GM20000 (cell line): ENCODE measurements at regions not wholly inside any gene's neighbourhood (a gene's known extent, or its start where the extent isn't known, plus 50 kb on each side); places are given as distances from the start of the nearest gene placed in this dataset.

Source experiments
- DNase-seq: peaks from one replicate; pipeline ENCODE4 v3.0.0; 2012; ENCODE audit warnings: low spot score
- TF ChIP-seq, protein P1 (sequence below): IDR thresholded peaks from 2 replicates; pipeline ENCODE4 v1.5.1; 2012; ENCODE audit warnings: mild to moderate bottlenecking, control low read depth; ENCODE audit errors: extremely low read depth, missing control alignments

DNA sequence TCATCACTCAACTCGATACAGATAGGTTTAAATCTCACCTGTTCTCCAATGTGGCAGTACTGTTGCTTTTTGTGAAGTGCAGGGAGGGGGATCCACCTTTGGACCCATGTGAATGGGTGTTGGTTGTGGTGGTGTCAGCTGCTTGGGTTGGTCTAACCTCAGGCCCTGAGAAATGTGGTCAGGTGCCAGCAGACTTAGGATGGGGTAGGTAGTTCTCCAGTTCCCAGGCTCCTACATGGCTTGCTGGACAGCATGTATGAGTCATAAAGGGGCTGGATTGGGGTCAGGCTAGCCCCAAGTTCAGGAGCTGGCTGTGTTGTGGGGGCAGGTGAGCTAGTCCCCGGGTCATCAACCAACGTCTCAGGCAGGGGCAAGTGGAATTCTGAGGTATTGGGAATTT is 472.6 kb upstream of the CNTNAP2 start:
- DNase-seq, result no peak
- TF ChIP-seq, protein P1, sequence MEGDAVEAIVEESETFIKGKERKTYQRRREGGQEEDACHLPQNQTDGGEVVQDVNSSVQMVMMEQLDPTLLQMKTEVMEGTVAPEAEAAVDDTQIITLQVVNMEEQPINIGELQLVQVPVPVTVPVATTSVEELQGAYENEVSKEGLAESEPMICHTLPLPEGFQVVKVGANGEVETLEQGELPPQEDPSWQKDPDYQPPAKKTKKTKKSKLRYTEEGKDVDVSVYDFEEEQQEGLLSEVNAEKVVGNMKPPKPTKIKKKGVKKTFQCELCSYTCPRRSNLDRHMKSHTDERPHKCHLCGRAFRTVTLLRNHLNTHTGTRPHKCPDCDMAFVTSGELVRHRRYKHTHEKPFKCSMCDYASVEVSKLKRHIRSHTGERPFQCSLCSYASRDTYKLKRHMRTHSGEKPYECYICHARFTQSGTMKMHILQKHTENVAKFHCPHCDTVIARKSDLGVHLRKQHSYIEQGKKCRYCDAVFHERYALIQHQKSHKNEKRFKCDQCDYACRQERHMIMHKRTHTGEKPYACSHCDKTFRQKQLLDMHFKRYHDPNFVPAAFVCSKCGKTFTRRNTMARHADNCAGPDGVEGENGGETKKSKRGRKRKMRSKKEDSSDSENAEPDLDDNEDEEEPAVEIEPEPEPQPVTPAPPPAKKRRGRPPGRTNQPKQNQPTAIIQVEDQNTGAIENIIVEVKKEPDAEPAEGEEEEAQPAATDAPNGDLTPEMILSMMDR, result no peak

DNA sequence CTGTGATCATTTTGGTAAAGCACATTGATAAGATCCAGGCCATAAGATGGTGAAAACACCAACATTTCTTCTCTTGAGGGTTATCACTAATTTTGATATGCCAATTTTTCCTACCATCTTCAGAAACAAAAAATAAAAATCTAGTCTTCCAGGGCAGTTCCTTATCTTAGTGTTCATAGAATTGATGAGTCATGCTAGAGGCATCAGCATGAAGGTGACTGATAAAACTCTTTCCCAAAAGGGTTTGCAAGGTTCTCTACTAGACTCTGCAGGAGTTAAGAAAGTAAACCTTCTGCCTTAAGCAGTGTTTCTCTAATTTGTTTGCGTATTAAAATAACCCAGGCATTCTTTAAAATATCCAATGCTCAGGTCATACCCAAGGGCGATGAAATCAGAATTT is 483.1 kb upstream of the CNTNAP2 start:
- no peak for DNase-seq
- TF ChIP-seq, protein P1, result no peak

DNA sequence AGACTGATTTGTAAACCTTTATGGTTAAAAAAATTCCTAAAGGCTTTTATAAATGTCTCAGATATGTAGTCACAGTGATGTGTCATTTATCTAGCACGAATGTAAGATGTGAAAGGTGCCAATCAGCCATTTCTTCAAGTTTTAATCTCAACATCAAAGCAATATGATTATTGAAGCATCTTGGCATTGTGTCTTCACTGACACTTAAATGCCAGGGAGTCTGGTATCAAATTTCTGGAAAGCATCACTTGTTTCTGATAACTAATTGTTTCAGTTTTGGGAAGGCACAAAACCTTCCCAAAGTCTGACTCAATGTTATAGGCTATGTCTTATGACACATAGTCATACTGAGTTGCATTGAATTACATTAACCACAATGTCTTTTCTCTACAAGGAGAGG is 492.0 kb upstream of the CNTNAP2 start:
- no peak for DNase-seq
- TF ChIP-seq, protein P1, result no peak

DNA sequence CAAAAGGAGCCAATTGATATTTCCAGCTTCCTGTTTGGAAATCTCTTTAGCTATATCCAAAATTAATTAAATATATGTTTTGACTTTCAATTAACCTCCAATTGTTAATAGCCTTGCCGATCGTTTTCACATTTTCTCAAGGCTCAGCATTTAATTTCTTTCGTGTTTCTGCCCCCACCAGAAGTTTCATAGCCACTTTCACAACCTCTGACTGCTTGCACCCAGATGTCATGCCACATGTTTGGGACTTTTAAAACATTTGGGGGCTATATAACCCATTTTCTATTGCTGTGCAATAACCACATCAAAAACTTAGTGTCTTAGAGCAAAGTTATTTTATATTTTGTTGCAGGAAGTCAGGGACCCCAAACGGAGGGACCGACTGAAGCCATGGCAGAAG is 510.6 kb upstream of the CNTNAP2 start:
- TF ChIP-seq, protein P1, result no peak
- no peak for DNase-seq

DNA sequence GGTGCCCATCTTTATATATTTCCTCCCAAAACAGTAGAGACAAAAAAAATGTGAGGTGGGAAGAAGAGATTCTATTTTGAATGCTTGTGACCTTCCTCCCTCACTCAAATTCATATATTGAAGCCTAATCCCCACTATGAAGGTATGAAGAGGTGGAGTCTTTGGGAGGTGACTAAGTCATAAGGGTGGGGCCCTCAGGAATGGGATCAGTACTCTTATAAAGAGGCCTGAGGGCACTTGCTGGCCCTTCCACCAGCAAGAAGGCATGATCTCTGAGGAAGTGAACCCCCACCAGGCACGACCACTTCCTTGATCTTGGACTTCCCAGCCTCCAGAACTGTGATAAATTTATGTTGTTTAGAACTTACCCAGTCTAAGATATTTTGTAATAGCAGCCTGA is 517.2 kb upstream of the CNTNAP2 start:
- TF ChIP-seq, protein P1, result no peak
- no peak for DNase-seq

DNA sequence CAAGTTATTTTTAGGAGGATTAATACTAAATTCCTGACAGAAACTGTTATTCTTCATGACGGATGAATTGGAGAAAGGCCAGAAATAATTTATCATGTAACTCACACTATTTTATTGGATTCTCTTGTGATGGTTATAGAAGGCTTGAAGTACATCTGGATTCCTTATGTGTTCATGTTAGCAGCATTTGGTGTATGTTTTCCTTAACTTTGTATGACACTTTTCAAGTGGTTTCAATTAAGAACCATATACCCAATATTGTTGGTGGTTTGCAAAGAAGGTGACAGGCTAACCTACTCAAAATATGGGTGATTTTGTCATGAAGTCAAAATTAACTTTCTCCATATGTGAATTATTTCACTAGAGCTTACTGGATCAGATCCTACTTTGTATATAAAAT is 532.2 kb upstream of the CNTNAP2 start:
- no peak for DNase-seq
- TF ChIP-seq, protein P1, result no peak

DNA sequence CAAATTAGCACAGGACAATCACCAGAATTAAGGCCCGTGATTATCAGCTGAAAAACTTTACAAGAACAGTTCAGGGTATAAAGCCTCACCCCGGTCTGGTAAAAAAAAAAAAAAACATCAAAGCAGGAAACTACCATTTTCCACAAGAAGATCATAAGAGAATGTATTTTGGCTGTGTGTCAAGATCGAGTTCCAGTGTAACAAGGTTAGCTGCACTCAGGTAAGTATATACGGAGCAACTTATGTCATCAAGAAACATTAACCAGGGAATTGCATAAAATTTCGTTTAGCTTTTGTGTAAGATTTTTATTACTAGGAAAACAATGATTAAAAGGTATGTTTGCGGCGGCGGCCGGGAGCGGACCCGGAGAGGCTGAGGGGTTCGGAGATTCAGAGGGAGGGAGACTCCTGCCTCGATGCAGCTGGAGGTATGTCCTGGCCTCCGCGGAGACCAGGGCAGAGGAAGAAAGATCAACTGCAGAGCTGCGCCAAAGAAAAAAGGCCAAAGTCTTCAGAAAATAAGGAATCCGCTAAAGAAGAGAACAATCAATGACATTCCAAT is 533.8 kb upstream of the CNTNAP2 start:
- TF ChIP-seq, protein P1, result no peak
- DNase-seq, result no peak

DNA sequence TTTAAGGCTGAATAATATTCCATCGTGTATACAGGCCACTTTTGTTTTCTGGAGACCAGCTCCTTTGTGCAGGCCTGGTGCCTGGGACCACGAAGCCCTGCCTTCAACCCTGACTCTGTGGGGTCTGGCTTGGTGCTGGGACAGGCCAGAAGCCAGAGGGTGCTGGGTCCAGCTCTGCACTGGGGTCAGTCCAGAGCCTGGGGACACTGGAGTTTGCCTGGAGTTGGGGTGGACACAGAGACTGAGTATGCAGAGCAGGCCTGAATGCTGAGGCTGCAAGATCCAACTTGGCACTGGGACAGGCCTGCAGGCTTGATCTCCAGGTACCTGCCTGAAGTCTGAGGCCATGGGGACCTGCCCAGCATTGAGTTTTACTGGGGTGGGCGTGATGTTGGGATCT is 558.8 kb upstream of the CNTNAP2 start:
- TF ChIP-seq, protein P1, result no peak
- DNase-seq, result no peak
